ENCODE measurements at regions not wholly inside any gene's neighbourhood (a gene's known extent, or its start where the extent isn't known, plus 50 kb on each side); places are given as distances from the start of the nearest gene placed in this dataset.
"Not testable (repeated sequence)": the region's sequence is repeated elsewhere in the genome, so short reads cannot be mapped to it uniquely, and the experiment has no call there.

GRCh38 chr5:166803058-166803457, 1488.4 kb upstream of the WWC1 start:
- no peak overlapping the region for H3K9ac ChIP-seq (ENCODE audit: low read depth in 1 of 3, low read length in 3 of 3)
- no peaks in the 10 kb centered on the region for H3K27me3 ChIP-seq (ENCODE audit: control insufficient read depth in 3 of 3, insufficient read depth in 3 of 3, low read length in 3 of 3)
- no peaks in the 10 kb centered on the region for H3K4me1 ChIP-seq (ENCODE audit: control insufficient read depth in 3 of 3, insufficient read depth in 3 of 3, low read length in 3 of 3)
- no peak overlapping the region for H3K4me3 ChIP-seq (ENCODE audit: low read length in 3 of 3)
- H3K27ac ChIP-seq (ENCODE audit: low read depth, low read length) = no peak overlapping the region
- no peaks in the 10 kb centered on the region for H3K9me3 ChIP-seq (ENCODE audit: control insufficient read depth in 3 of 3, low read length in 3 of 3)
- no peaks in the 10 kb centered on the region for H3K36me3 ChIP-seq (ENCODE audit: control insufficient read depth in 3 of 3, insufficient read depth in 3 of 3, low read length in 3 of 3)

GRCh38 chr5:166804223-166804622, 1487.2 kb upstream of the WWC1 start:
- not testable (repeated sequence) for H3K27ac ChIP-seq (ENCODE audit: low read depth, low read length); H3K9me3 ChIP-seq (ENCODE audit: control insufficient read depth in 3 of 3, low read length in 3 of 3)

DNA sequence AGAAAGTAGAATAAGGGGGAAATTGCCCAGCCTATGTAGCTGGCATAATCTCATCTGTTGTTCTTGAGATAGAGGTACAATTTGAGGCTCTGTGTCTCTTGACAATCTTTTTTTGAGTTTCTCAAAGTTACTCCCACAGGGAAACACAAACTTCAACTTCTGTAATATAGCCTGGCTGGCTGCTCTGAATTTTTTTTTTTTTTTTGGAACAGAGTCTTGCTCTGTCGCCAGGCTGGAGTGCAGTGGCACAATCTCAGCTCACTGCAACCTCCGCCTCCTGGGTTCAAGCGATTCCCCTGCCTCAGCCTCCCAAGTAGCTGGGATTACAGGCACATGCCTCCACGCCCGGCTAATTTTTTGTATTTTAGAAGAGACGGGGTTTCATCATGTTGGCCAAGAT, 1486.8 kb upstream of the WWC1 start:
- not testable (repeated sequence) for H3K4me3 ChIP-seq (ENCODE audit: low read length in 3 of 3); H3K36me3 ChIP-seq (ENCODE audit: control insufficient read depth in 3 of 3, insufficient read depth in 3 of 3, low read length in 3 of 3); H3K27ac ChIP-seq (ENCODE audit: low read depth, low read length); H3K4me1 ChIP-seq (ENCODE audit: control insufficient read depth in 3 of 3, insufficient read depth in 3 of 3, low read length in 3 of 3); H3K27me3 ChIP-seq (ENCODE audit: control insufficient read depth in 3 of 3, insufficient read depth in 3 of 3, low read length in 3 of 3); H3K9me3 ChIP-seq (ENCODE audit: control insufficient read depth in 3 of 3, low read length in 3 of 3); H3K9ac ChIP-seq (ENCODE audit: low read depth in 1 of 3, low read length in 3 of 3)

More at GRCh38 chr5:166804223-166804622, 1487.2 kb upstream of the WWC1 start:
- not testable (repeated sequence) for H3K27me3 ChIP-seq (ENCODE audit: control insufficient read depth in 3 of 3, insufficient read depth in 3 of 3, low read length in 3 of 3); H3K4me3 ChIP-seq (ENCODE audit: low read length in 3 of 3); H3K36me3 ChIP-seq (ENCODE audit: control insufficient read depth in 3 of 3, insufficient read depth in 3 of 3, low read length in 3 of 3); H3K9ac ChIP-seq (ENCODE audit: low read depth in 1 of 3, low read length in 3 of 3); H3K4me1 ChIP-seq (ENCODE audit: control insufficient read depth in 3 of 3, insufficient read depth in 3 of 3, low read length in 3 of 3)

GRCh38 chr5:166810093-166810658, 1481.3 kb upstream of the WWC1 start:
- not testable (repeated sequence) for H3K9ac ChIP-seq (ENCODE audit: low read depth in 1 of 3, low read length in 3 of 3); H3K4me1 ChIP-seq (ENCODE audit: control insufficient read depth in 3 of 3, insufficient read depth in 3 of 3, low read length in 3 of 3); H3K4me3 ChIP-seq (ENCODE audit: low read length in 3 of 3); H3K9me3 ChIP-seq (ENCODE audit: control insufficient read depth in 3 of 3, low read length in 3 of 3); H3K27me3 ChIP-seq (ENCODE audit: control insufficient read depth in 3 of 3, insufficient read depth in 3 of 3, low read length in 3 of 3); H3K27ac ChIP-seq (ENCODE audit: low read depth, low read length); H3K36me3 ChIP-seq (ENCODE audit: control insufficient read depth in 3 of 3, insufficient read depth in 3 of 3, low read length in 3 of 3)

DNA sequence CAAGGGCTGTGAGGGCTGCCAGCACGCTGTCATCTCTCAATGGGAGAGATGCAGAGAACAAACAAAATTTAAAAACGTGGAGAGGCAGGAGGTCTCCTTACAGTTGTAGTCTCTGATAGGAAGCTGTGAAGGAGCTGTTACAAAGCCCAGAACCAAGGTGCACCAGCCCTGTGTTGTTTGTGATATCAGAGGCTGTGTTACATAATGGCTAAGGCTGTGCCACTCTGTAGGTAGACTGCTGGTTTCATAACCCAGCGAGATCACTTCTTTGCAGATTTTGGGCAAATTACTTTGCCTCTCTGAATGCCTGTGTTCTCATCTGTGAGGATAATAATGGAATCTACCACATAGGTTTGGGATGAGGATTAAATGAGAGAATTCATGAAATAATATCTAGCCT, 1480.7 kb upstream of the WWC1 start:
- Histone ChIP-seq H3K4me3 (ENCODE audit: low read length in 3 of 3) (no peak overlapping the region), H3K27me3 (ENCODE audit: control insufficient read depth in 3 of 3, insufficient read depth in 3 of 3, low read length in 3 of 3) (no peaks in the 10 kb centered on the region), H3K4me1 (ENCODE audit: control insufficient read depth in 3 of 3, insufficient read depth in 3 of 3, low read length in 3 of 3) (no peaks in the 10 kb centered on the region), H3K36me3 (ENCODE audit: control insufficient read depth in 3 of 3, insufficient read depth in 3 of 3, low read length in 3 of 3) (no peaks in the 10 kb centered on the region), H3K27ac (ENCODE audit: low read depth, low read length) (no peak overlapping the region), H3K9ac (ENCODE audit: low read depth in 1 of 3, low read length in 3 of 3) (no peak overlapping the region), H3K9me3 (ENCODE audit: control insufficient read depth in 3 of 3, low read length in 3 of 3) (no peaks in the 10 kb centered on the region)

- Histone ChIP-seq H3K4me1 (ENCODE audit: control insufficient read depth in 3 of 3, insufficient read depth in 3 of 3, low read length in 3 of 3) (no peaks in the 10 kb centered on the region), H3K9ac (ENCODE audit: low read depth in 1 of 3, low read length in 3 of 3) (no peak overlapping the region), H3K9me3 (ENCODE audit: control insufficient read depth in 3 of 3, low read length in 3 of 3) (no peaks in the 10 kb centered on the region), H3K36me3 (ENCODE audit: control insufficient read depth in 3 of 3, insufficient read depth in 3 of 3, low read length in 3 of 3) (no peaks in the 10 kb centered on the region), H3K27ac (ENCODE audit: low read depth, low read length) (no peak overlapping the region), H3K27me3 (ENCODE audit: control insufficient read depth in 3 of 3, insufficient read depth in 3 of 3, low read length in 3 of 3) (no peaks in the 10 kb centered on the region), H3K4me3 (ENCODE audit: low read length in 3 of 3) (no peak overlapping the region)
Observed at GRCh38 chr5:166823360-166823759, 1468.1 kb upstream of the WWC1 start.

DNA sequence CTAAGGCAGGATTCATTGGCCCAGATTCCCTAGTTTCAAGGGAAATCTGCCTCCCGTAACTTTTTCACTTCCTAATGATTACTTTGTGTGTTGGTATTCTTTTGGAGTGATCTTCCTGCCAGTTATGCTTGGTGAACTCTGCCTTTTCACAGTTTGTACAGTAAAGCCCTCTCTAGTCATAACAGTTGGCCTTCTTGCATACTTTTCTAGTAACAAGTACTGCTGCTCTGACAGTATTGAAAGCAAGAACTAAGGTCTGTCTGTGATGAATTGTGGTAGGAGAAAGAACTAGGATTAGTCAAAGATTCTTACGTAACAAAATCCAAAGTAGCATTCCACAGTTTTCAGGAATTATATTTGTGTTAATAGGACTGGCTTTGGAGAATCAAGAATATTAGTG, 1457.2 kb upstream of the WWC1 start:
- Histone ChIP-seq H3K9me3 (ENCODE audit: control insufficient read depth in 3 of 3, low read length in 3 of 3) (no peaks in the 10 kb centered on the region), H3K27ac (ENCODE audit: low read depth, low read length) (no peak overlapping the region), H3K36me3 (ENCODE audit: control insufficient read depth in 3 of 3, insufficient read depth in 3 of 3, low read length in 3 of 3) (no peaks in the 10 kb centered on the region), H3K4me1 (ENCODE audit: control insufficient read depth in 3 of 3, insufficient read depth in 3 of 3, low read length in 3 of 3) (no peaks in the 10 kb centered on the region), H3K4me3 (ENCODE audit: low read length in 3 of 3) (no peak overlapping the region), H3K27me3 (ENCODE audit: control insufficient read depth in 3 of 3, insufficient read depth in 3 of 3, low read length in 3 of 3) (no peaks in the 10 kb centered on the region), H3K9ac (ENCODE audit: low read depth in 1 of 3, low read length in 3 of 3) (no peak overlapping the region)

- no peak overlapping the region for H3K27ac ChIP-seq (ENCODE audit: low read depth, low read length)
- no peaks in the 10 kb centered on the region for H3K36me3 ChIP-seq (ENCODE audit: control insufficient read depth in 3 of 3, insufficient read depth in 3 of 3, low read length in 3 of 3)
- H3K4me3 ChIP-seq (ENCODE audit: low read length in 3 of 3) = no peak overlapping the region
- H3K9ac ChIP-seq (ENCODE audit: low read depth in 1 of 3, low read length in 3 of 3) = no peak overlapping the region
- H3K4me1 ChIP-seq (ENCODE audit: control insufficient read depth in 3 of 3, insufficient read depth in 3 of 3, low read length in 3 of 3) = no peaks in the 10 kb centered on the region
- H3K9me3 ChIP-seq (ENCODE audit: control insufficient read depth in 3 of 3, low read length in 3 of 3) = no peaks in the 10 kb centered on the region
- H3K27me3 ChIP-seq (ENCODE audit: control insufficient read depth in 3 of 3, insufficient read depth in 3 of 3, low read length in 3 of 3) = no peaks in the 10 kb centered on the region
Observed at GRCh38 chr5:166845044-166845443, 1446.4 kb upstream of the WWC1 start.

- H3K4me1 ChIP-seq (ENCODE audit: control insufficient read depth in 3 of 3, insufficient read depth in 3 of 3, low read length in 3 of 3) = no peaks in the 10 kb centered on the region
- no peak overlapping the region for H3K9ac ChIP-seq (ENCODE audit: low read depth in 1 of 3, low read length in 3 of 3)
- no peaks in the 10 kb centered on the region for H3K36me3 ChIP-seq (ENCODE audit: control insufficient read depth in 3 of 3, insufficient read depth in 3 of 3, low read length in 3 of 3)
- no peaks in the 10 kb centered on the region for H3K9me3 ChIP-seq (ENCODE audit: control insufficient read depth in 3 of 3, low read length in 3 of 3)
- H3K27me3 ChIP-seq (ENCODE audit: control insufficient read depth in 3 of 3, insufficient read depth in 3 of 3, low read length in 3 of 3) = no peaks in the 10 kb centered on the region
- no peak overlapping the region for H3K27ac ChIP-seq (ENCODE audit: low read depth, low read length)
- no peak overlapping the region for H3K4me3 ChIP-seq (ENCODE audit: low read length in 3 of 3)
Observed at GRCh38 chr5:166856791-166857190, 1434.7 kb upstream of the WWC1 start.

DNA sequence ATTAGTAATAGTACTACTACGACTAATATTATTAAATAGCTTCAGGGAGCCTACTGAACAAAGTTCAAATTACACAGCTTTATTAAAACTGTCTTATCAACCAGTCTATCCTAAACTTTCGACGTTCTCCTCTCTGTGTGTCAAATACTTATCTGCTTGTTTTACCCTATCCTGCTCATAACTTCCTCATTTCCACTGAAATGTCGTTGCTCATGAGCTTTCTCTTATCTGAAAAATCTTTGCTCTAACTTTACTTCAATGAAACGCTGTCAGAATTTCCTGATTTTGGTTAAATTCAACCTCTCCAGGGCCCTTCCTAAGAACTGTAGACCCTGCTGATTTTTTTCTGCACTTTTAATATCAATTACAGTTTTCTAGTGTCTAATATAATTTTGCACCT, 1431.0 kb upstream of the WWC1 start:
- no peak overlapping the region for H3K4me3 ChIP-seq (ENCODE audit: low read length in 3 of 3)
- H3K27ac ChIP-seq (ENCODE audit: low read depth, low read length) = no peak overlapping the region
- H3K9me3 ChIP-seq (ENCODE audit: control insufficient read depth in 3 of 3, low read length in 3 of 3) = no peaks in the 10 kb centered on the region
- no peak overlapping the region for H3K9ac ChIP-seq (ENCODE audit: low read depth in 1 of 3, low read length in 3 of 3)
- H3K4me1 ChIP-seq (ENCODE audit: control insufficient read depth in 3 of 3, insufficient read depth in 3 of 3, low read length in 3 of 3) = no peaks in the 10 kb centered on the region
- no peaks in the 10 kb centered on the region for H3K27me3 ChIP-seq (ENCODE audit: control insufficient read depth in 3 of 3, insufficient read depth in 3 of 3, low read length in 3 of 3)
- no peaks in the 10 kb centered on the region for H3K36me3 ChIP-seq (ENCODE audit: control insufficient read depth in 3 of 3, insufficient read depth in 3 of 3, low read length in 3 of 3)

DNA sequence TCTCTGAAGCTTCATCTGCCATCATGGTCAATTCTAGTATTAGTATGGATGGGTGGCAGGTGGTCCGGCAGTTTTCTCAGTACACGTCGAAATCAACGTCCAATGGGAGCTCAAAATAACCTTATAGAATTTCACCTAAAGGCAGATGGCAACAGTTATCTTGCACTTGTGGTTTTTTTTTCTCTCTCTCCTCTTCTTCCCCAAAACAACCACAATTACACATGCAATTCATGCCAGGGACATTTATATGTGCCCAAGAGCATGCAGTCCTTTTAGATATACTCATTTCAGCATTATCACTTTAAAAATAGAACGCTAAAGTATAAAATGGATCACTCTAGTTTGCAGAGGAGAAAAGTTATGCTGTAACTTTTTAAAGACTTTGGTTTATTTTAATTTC, 1428.9 kb upstream of the WWC1 start:
- H3K9ac ChIP-seq (ENCODE audit: low read depth in 1 of 3, low read length in 3 of 3) = no peak overlapping the region
- no peak overlapping the region for H3K27ac ChIP-seq (ENCODE audit: low read depth, low read length)
- no peaks in the 10 kb centered on the region for H3K36me3 ChIP-seq (ENCODE audit: control insufficient read depth in 3 of 3, insufficient read depth in 3 of 3, low read length in 3 of 3)
- H3K27me3 ChIP-seq (ENCODE audit: control insufficient read depth in 3 of 3, insufficient read depth in 3 of 3, low read length in 3 of 3) = no peaks in the 10 kb centered on the region
- no peak overlapping the region for H3K4me3 ChIP-seq (ENCODE audit: low read length in 3 of 3)
- H3K9me3 ChIP-seq (ENCODE audit: control insufficient read depth in 3 of 3, low read length in 3 of 3) = no peaks in the 10 kb centered on the region
- no peaks in the 10 kb centered on the region for H3K4me1 ChIP-seq (ENCODE audit: control insufficient read depth in 3 of 3, insufficient read depth in 3 of 3, low read length in 3 of 3)

All from skeletal muscle tissue (tissue), 3 donors.